Activated CD8-positive, alpha-beta T cell treated with anti-CD3 and anti-CD28 coated beads, Interleukin-2, amount 10 ng/mL, durations not matched to agents 7 days and 5 days (primary cell): ENCODE measurements at regions not wholly inside any gene's neighbourhood (a gene's known extent, or its start where the extent isn't known, plus 50 kb on each side); places are given as distances from the start of the nearest gene placed in this dataset.
"Not testable (repeated sequence)": the region's sequence is repeated elsewhere in the genome, so short reads cannot be mapped to it uniquely, and the experiment has no call there.

Experiments used
- ATAC-seq: fragments of 150-1000 bp; cut with Tn5 transposase; one replicate; pipeline ENCODE4 v1.10.0; 2021; ENCODE audit warnings: moderate library complexity
- CTCF ChIA-PET: fragments of 350-600 bp; sonication (Branson Sonifier 250); formaldehyde crosslinking; loops from one replicate; lab custom pipeline; 2021; ENCODE audit warnings: antibody characterized with exemption; lab: Charles Lee
- POLR2A ChIA-PET: fragments of 350-600 bp; sonication (Branson Sonifier 250); formaldehyde crosslinking; loops from one replicate; lab custom pipeline; 2021; ENCODE audit warnings: antibody characterized with exemption; lab: Charles Lee
- DNase-seq: peaks from one replicate; pipeline ENCODE4 v3.0.0-alpha.2; 2020
- H3K27ac Mint-ChIP-seq: one replicate; pipeline ENCODE4 v1.8.0; 2021; ENCODE audit warnings: mild to moderate bottlenecking, mixed read lengths
- H3K27me3 Mint-ChIP-seq: one replicate; pipeline ENCODE4 v1.8.0; 2021; ENCODE audit warnings: low read depth, mixed read lengths
- H3K36me3 Mint-ChIP-seq: one replicate; pipeline ENCODE4 v1.8.0; 2021; ENCODE audit warnings: low read depth, mixed read lengths
- H3K4me1 Mint-ChIP-seq: one replicate; pipeline ENCODE4 v1.8.0; 2021; ENCODE audit warnings: low read depth, mixed read lengths
- H3K4me3 Mint-ChIP-seq: one replicate; pipeline ENCODE4 v1.8.0; 2021; ENCODE audit warnings: mild to moderate bottlenecking, mixed read lengths
- H3K9me3 Mint-ChIP-seq: one replicate; pipeline ENCODE4 v1.8.0; 2022; ENCODE audit warnings: mixed read lengths; ENCODE audit not compliant: insufficient read depth

GRCh38 chr17:64732336-64733006 lies 70.4 kb upstream of the SMURF2 start:
- no peak overlapping the region for H3K4me3 Mint-ChIP-seq
- ATAC-seq = no peak
- ChIA-PET POLR2A (no interaction called here), CTCF (interaction anchor here (0.7 kb wide), 1 partner anchor 128 kb away, joined by 3 read pairs; no protein-coding TSS in a partner anchor)
- H3K9me3 Mint-ChIP-seq = no peaks in the 10 kb centered on the region
- no peak overlapping the region for H3K27ac Mint-ChIP-seq
- no peaks in the 10 kb centered on the region for H3K36me3 Mint-ChIP-seq
- no peaks in the 10 kb centered on the region for H3K27me3 Mint-ChIP-seq
- no peak for DNase-seq
- peaks cover 13% of the 10 kb centered on the region for H3K4me1 Mint-ChIP-seq

DNA sequence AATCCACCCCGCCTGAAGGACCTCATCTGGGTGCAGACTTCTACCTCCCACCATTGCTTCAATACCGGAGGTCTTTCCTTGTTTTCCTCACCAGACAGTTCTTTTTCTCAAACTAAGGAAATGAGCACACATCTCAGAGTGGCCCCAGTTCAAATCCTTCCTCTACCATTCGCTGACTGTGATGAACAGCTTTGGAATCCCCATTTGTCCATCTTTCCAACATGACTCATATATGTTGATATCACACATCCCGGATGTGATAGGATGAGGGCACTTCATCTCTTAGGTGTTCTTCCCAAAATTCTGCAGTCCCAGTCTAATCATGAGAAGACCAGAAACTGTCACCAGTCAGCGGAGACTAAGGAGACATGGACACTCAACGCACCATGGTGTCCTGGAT lies 67.9 kb upstream of the SMURF2 start:
- DNase-seq, H3K4me1 Mint-ChIP-seq, H3K27ac Mint-ChIP-seq, H3K4me3 Mint-ChIP-seq, CTCF ChIA-PET, ATAC-seq, H3K36me3 Mint-ChIP-seq, POLR2A ChIA-PET, H3K9me3 Mint-ChIP-seq, H3K27me3 Mint-ChIP-seq: not testable (repeated sequence)

- Mint-ChIP-seq H3K9me3 (no peaks in the 10 kb centered on the region), H3K36me3 (no peaks in the 10 kb centered on the region), H3K27ac (no peak overlapping the region), H3K27me3 (no peaks in the 10 kb centered on the region), H3K4me1 (no peaks in the 10 kb centered on the region), H3K4me3 (no peak overlapping the region)
- no peak for ATAC-seq
- ChIA-PET CTCF (no interaction called here), POLR2A (no interaction called here)
- no peak for DNase-seq
Measured at GRCh38 chr17:64729201-64729600, 67.1 kb upstream of the SMURF2 start.

DNA sequence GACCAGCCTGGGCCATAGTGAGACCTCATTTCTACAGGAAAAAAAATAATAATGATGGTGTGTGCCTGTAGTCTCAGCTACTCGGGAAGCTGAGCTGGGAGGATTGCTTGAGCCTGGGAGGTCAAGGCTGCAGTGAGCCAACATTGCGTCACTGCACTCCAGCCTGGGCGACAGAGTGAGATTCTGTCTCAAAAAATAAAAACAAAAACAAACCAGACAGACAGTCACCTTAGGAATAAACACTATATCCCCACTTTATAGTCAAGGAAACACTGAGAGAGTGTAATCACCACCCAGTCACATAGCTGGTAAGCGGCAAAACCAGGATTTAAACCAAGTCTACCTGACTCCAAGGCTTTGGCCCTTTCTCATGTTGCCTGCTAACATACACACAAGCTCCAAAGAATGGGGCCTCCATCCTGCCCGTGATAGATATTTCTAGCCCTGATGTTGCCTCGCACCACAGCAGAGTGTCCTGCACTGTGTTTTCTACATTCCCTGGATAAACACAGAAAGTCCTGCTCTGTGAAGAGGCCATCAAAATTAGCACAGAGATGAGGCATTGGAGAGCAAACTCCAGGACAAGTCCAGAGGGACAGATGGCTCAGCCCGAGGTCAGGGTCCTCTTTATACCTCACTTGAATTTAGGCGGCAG lies 66.1 kb upstream of the SMURF2 start:
- ChIA-PET CTCF (interaction anchor here (1.5 to 2.4 kb wide), 2 partner anchors 9 to 11 kb away, joined by 5 to 7 read pairs; no protein-coding TSS in a partner anchor), POLR2A (no interaction called here)
- Mint-ChIP-seq H3K36me3 (no peaks in the 10 kb centered on the region), H3K27ac (no peak overlapping the region), H3K9me3 (no peaks in the 10 kb centered on the region), H3K4me3 (no peak overlapping the region), H3K27me3 (no peaks in the 10 kb centered on the region), H3K4me1 (no peaks in the 10 kb centered on the region)
- DNase-seq = no peak
- no peak for ATAC-seq

DNA sequence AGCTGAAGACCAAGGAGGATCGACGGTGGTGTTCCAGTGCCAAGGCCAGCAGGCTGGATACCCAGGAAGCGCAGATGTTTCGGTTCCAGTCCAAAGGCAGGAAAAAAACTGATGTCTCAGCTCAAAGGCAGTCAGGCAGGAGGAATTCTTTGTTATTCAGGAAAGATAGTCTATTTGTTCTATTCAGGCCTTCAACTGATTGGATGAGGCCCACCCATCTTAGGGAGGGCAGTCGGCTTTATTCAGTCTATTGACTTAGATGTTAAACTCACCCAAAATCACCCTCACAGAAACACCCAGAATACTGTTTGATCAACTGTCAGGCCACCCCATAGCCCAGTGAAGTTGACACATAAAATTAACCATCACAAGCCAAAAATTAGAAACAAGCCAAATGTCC lies 63.9 kb upstream of the SMURF2 start:
- H3K9me3 Mint-ChIP-seq = not testable (repeated sequence)

DNA sequence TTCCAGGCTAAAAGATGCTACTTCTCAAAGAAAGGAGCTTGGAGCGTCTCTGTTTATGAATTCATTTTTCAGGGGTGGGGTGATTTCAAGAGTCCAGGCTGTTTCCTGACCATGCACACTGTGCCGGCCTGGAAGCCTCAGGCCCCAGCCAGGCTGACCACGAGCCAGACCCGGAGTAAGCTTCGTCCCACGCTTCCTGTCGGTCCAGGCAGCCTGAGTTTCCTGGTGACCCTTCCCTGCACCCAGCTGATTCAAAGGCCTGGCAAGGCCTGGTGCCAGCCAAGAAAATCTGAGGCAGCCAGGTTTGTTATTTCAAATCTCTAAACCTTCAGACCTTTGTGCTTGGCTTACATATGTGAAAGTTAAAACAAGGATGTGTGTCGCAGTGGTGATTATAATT lies 62.1 kb upstream of the SMURF2 start:
- H3K36me3 Mint-ChIP-seq, H3K27me3 Mint-ChIP-seq, H3K27ac Mint-ChIP-seq, H3K4me3 Mint-ChIP-seq, H3K4me1 Mint-ChIP-seq, DNase-seq, ATAC-seq, CTCF ChIA-PET, H3K9me3 Mint-ChIP-seq, POLR2A ChIA-PET: not testable (repeated sequence)

More for the DNA sequence above, 63.9 kb upstream of the SMURF2 start:
- H3K4me1 Mint-ChIP-seq, H3K27me3 Mint-ChIP-seq, DNase-seq, ATAC-seq, H3K4me3 Mint-ChIP-seq, POLR2A ChIA-PET, H3K27ac Mint-ChIP-seq, H3K36me3 Mint-ChIP-seq: not testable (repeated sequence)
- CTCF ChIA-PET = interaction anchor here (0.9 kb wide), 1 partner anchor 12 kb away, joined by 4 read pairs; no protein-coding TSS in a partner anchor

DNA sequence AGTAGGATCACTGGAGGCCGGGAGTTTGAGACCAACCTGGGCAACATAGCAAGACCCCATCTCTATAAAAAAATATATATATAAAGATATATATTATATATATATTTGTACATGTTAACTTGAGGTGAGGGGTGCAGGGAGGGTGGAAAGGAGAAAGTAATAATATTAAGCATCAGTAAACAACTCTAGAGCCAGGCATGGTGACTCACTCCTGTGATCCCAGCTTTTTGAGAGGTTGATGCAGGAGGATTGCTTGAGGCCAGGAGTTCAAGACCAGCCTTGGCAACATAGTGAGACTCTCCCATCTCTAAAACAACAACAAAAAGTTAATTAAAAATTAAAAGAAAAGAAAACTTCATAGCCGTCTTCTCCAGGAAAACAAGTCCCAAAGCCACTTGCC lies 61.7 kb upstream of the SMURF2 start:
- DNase-seq = no peak
- H3K9me3 Mint-ChIP-seq = no peaks in the 10 kb centered on the region
- H3K36me3 Mint-ChIP-seq = no peaks in the 10 kb centered on the region
- no peaks in the 10 kb centered on the region for H3K27me3 Mint-ChIP-seq
- no peaks in the 10 kb centered on the region for H3K4me1 Mint-ChIP-seq
- H3K4me3 Mint-ChIP-seq = no peak overlapping the region
- CTCF ChIA-PET = no interaction called here
- H3K27ac Mint-ChIP-seq = no peak overlapping the region
- no peak for ATAC-seq
- POLR2A ChIA-PET = interaction anchor here (0.6 kb wide), 1 partner anchor 18 kb away, joined by 3 read pairs; no protein-coding TSS in a partner anchor

GRCh38 chr17:64721556-64721955 lies 59.4 kb upstream of the SMURF2 start:
- peaks cover 12% of the 10 kb centered on the region for H3K4me1 Mint-ChIP-seq
- H3K9me3 Mint-ChIP-seq, H3K27ac Mint-ChIP-seq, H3K36me3 Mint-ChIP-seq, POLR2A ChIA-PET, DNase-seq, H3K4me3 Mint-ChIP-seq, ATAC-seq, CTCF ChIA-PET, H3K27me3 Mint-ChIP-seq: not testable (repeated sequence)

DNA sequence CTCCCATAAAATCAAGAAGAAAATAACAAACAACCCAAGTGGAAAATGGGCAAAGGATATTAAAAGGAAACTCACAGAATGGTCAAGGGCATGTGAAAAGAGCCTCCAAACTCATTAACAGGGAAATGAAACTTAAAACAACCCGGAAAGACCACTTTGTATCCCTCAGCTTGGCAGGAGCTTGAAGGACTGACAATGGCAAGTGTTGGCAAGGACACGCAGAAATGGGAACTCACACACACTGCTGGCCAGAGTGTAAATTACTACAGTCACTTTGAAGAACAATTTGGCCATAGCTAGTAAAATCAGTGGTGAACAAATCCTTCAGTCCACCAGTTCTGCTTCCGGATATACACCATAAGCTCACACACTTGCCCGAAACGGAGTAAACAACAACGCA lies 58.1 kb upstream of the SMURF2 start:
- H3K4me3 Mint-ChIP-seq, H3K27ac Mint-ChIP-seq, H3K36me3 Mint-ChIP-seq, ATAC-seq, CTCF ChIA-PET, DNase-seq, H3K9me3 Mint-ChIP-seq, POLR2A ChIA-PET, H3K27me3 Mint-ChIP-seq: not testable (repeated sequence)
- H3K4me1 Mint-ChIP-seq = peaks cover 12% of the 10 kb centered on the region

GRCh38 chr17:64719517-64719916 lies 57.4 kb upstream of the SMURF2 start:
- H3K9me3 Mint-ChIP-seq, H3K4me3 Mint-ChIP-seq, H3K27ac Mint-ChIP-seq: not testable (repeated sequence)

GRCh38 chr17:64718816-64719215 lies 56.7 kb upstream of the SMURF2 start:
- H3K27ac Mint-ChIP-seq, H3K36me3 Mint-ChIP-seq, POLR2A ChIA-PET, H3K9me3 Mint-ChIP-seq, ATAC-seq, DNase-seq, H3K27me3 Mint-ChIP-seq, CTCF ChIA-PET, H3K4me3 Mint-ChIP-seq: not testable (repeated sequence)
- H3K4me1 Mint-ChIP-seq = peaks cover 24% of the 10 kb centered on the region

More at GRCh38 chr17:64719517-64719916, 57.4 kb upstream of the SMURF2 start:
- POLR2A ChIA-PET, ATAC-seq, DNase-seq, CTCF ChIA-PET, H3K36me3 Mint-ChIP-seq, H3K27me3 Mint-ChIP-seq: not testable (repeated sequence)
- peaks cover 17% of the 10 kb centered on the region for H3K4me1 Mint-ChIP-seq

- ChIA-PET POLR2A (no interaction called here), CTCF (interaction anchor here (1.0 kb wide), 1 partner anchor 9 kb away, joined by 3 read pairs; no protein-coding TSS in a partner anchor)
- Mint-ChIP-seq H3K27ac (no peak overlapping the region), H3K27me3 (no peaks in the 10 kb centered on the region), H3K9me3 (no peaks in the 10 kb centered on the region), H3K36me3 (no peaks in the 10 kb centered on the region), H3K4me3 (no peak overlapping the region), H3K4me1 (peaks cover 32% of the 10 kb centered on the region)
- DNase-seq = no peak
- ATAC-seq = no peak
Measured at GRCh38 chr17:64718058-64718457, 56.0 kb upstream of the SMURF2 start.
